ENCODE measurements at regions not wholly inside any gene's neighbourhood (a gene's known extent, or its start where the extent isn't known, plus 50 kb on each side); places are given as distances from the start of the nearest gene placed in this dataset.
"Not testable (repeated sequence)": the region's sequence is repeated elsewhere in the genome, so short reads cannot be mapped to it uniquely, and the experiment has no call there.

GRCh38 chr6:68233623-68234022 is 401.5 kb upstream of the ADGRB3 start:
- DNase-seq, result no peak

DNA sequence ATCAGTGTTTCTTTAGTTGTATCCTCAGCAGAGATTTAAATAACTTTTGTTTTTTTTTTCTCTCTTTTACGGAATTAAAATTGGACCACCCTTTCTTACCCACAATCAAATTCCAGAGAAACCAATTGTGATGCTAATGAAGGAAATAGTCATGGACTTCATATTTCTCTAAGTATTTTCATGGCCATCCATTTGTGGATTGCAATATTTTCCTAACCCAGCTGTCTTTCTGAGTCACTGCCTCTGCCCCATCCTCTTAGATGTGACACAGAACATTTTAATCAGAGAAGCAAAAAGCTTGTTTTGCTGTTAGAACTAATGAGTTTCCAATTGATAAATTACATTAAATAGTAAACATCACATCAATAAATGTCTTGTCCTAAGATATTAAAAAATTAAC is 405.5 kb upstream of the ADGRB3 start:
- no peak for DNase-seq

DNA sequence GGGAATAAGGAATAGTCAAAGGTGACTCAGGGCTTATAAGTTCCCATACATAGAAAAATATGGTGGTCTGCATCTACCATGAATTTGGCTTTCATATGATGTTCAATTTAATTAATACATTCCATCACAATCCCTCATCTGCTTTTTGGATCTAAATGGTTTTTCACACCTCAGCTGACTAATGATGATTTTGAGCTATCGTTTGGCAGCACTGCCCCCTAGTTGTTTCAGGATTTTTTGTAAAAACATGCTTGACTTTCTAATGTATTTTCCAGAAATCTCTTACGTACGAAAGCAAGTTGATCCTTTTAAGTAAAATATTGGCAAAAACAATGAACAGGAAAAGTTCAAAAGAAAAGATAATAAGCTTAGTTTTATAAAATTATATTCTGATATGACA is 408.6 kb upstream of the ADGRB3 start:
- no peak for DNase-seq

- no peak for DNase-seq
Observed at GRCh38 chr6:68225729-68226128, 409.4 kb upstream of the ADGRB3 start.

GRCh38 chr6:68211242-68211795 is 423.8 kb upstream of the ADGRB3 start:
- no peak for DNase-seq

GRCh38 chr6:68207612-68208011 is 427.5 kb upstream of the ADGRB3 start:
- DNase-seq, result not testable (repeated sequence)

DNA sequence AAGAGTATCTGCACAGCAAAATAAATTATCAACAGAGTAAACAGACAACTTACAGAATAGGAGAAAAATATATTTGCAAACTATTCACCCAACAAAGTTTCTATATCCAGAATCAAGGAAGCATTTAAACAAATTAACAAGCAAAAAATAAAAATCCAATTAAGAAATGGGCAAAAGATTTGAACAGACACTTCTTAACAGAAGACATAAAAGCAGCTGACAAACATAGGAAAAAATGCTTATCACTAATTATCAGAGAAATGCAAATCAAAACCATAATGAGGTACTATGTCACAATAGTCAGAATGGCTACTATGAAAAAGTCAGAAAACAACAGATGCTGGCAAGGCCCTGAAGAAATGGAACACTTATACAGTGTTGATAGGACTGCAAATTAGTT is 434.2 kb upstream of the ADGRB3 start:
- no peak for DNase-seq

- DNase-seq, result no peak
Observed at GRCh38 chr6:68197356-68197755, 437.7 kb upstream of the ADGRB3 start.

GRCh38 chr6:68196645-68197044 is 438.4 kb upstream of the ADGRB3 start:
- DNase-seq, result no peak

DNA sequence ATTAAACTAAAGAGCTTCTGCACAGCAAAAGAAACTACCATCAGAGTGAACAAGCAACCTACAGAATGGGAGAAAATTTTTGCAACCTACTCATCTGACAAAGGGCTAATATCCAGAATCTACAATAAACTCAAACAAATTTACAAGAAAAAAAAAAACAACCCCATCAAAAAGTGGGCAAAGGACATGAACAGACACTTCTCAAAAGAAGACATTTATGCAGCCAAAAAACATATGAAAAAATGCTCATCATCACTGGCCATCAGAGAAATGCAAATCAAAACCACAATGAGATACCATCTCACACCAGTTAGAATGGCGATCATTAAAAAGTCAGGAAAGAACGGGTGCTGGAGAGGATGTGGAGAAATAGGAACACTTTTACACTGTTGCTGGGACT is 439.3 kb upstream of the ADGRB3 start:
- not testable (repeated sequence) for DNase-seq

DNA sequence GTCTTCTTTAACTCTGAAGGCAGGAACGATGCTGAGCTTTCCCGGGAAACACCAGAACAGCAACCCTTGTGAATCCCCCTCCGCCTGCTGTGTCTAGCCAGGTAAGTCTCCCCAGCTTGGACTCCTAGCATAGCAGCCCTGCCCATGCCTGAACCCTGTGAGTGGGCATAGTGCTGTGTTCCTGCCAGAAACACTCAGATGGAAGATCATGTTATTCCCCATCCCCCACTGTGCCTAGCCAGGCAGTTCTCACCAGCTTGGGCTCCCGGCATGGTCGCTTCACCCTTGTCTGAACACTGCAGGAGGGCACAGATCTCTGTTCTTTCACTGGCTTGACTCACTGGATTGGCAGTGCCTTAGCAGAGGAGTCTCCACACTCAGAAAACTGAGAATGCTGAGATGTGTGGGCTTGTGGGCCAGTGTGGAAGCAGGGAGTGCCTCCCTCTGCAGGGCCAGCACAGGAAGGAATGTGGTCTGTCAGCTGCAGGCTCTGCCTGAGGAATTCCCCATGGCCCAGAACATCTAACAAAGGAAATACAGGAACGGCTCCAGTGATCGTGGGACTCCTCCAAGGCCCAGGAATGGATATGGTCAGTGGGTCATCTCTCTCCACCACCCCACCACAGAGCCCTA is 440.1 kb upstream of the ADGRB3 start:
- DNase-seq, result no peak

DNA sequence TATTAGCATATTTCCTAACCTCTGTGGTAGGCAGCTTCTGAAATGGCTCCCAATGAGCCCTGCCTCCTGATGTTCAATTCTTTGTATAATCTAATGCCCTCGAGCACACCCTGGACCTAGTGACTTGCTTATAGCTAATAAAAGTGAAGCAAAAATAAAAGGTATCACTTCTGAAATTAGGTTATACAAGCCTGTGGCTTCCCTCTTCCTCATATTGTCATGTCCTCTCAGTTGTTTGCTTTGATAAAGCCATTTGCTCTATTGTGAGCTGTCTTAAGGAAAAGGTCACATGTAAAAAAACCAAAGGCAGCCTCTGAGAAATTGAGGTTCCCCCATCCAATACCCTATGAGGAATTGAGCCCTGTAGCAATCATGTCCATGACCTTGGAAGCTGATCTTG is 442.1 kb upstream of the ADGRB3 start:
- DNase-seq, result no peak

DNA sequence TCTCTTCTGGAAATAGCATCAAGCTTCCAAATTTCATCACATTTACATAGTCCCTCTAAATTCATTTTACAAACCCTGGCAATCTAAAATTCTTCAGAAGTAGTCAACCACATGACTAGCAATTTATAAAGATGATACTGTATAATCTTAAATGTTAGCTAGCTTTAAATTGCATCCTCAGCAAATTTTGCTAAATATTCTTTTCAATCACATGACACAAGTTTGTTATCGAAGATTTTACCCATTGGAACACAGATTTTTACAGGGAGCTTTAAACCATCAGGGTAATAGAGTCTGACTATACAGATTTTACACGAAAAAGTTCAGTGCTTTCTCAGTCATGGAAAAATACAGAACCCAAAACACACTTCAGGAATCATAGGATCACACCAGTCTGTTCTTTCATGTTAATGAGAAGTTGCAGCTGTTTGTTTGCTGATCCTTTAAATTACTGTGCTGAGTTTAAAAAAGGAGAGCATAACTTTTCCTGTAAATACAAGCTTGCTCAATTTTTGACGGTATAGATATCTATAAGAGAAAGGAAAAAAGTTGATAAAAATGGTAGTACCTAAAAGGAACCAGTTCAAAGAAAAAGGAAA is 445.8 kb upstream of the ADGRB3 start:
- no peak for DNase-seq

GRCh38 chr6:68186870-68187269 is 448.2 kb upstream of the ADGRB3 start:
- no peak for DNase-seq

GRCh38 chr6:68182386-68182785 is 452.7 kb upstream of the ADGRB3 start:
- no peak for DNase-seq

DNA sequence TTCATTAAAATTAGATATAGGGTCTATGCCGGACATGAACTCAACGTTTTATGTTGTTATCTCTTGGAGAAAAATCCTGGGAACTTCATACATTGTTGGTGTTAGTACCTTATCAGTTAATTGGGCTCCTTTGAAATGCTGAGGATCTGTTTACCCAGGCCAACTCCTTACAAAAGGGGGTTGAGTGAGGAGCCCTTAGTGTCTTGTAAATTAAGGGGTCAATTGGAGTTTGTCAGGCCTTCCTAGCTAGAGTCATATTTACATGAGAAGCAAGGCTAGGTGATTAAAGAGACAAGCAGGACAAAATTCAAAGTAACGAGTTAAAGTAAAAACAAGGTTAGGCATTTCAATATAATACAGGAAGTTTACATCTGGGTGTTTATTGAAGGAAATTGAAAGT is 454.1 kb upstream of the ADGRB3 start:
- not testable (repeated sequence) for DNase-seq

GRCh38 chr6:68173616-68174015 is 461.5 kb upstream of the ADGRB3 start:
- DNase-seq, result no peak

GRCh38 chr6:68169922-68170321 is 465.2 kb upstream of the ADGRB3 start:
- no peak for DNase-seq

GRCh38 chr6:68167604-68168003 is 467.5 kb upstream of the ADGRB3 start:
- DNase-seq, result no peak

DNA sequence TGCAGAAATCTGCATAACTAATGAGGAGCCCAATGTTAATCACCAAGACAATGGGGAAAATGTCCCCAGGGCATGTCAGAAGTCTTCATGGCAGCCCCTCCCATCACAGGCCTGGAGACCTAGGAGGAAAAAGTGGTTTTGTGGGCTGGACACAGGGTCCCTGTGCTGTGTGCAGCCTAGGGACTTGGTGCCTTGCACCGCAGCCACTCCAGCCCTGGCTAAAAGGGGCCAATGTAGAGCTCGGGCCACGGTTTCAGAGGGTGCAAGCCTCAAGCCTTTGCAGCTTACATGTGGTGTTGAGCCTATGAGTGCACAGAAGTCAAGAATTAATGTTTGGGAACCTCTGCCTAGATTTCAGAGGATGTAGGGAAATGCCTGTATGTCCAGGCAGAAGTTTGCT is 474.3 kb upstream of the ADGRB3 start:
- not testable (repeated sequence) for DNase-seq

GRCh38 chr6:68160348-68160747 is 474.7 kb upstream of the ADGRB3 start:
- no peak for DNase-seq

GRCh38 chr6:68159433-68159832 is 475.6 kb upstream of the ADGRB3 start:
- DNase-seq, result no peak

- no peak for DNase-seq
Observed at GRCh38 chr6:68158256-68158655, 476.8 kb upstream of the ADGRB3 start.

DNA sequence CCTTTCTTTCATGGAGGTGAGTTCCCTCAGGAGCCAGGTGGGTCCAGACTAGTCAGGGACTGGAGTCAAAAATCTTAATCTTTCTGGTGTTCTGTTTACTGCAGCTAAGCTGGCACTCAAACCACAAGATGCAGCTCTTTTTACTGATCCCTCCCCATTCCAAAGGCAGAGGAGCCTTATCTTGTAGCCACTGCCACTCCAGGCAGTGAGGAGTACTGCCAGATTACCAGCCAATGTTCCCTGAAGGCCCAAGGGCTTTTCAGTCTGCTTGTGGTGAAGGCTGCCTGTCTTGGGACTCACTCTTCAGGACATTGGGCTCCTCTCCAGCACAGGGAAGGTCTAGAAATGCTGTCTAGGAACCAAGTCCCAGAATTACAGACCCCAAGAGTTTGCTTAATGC is 490.4 kb upstream of the ADGRB3 start:
- no peak for DNase-seq

DNA sequence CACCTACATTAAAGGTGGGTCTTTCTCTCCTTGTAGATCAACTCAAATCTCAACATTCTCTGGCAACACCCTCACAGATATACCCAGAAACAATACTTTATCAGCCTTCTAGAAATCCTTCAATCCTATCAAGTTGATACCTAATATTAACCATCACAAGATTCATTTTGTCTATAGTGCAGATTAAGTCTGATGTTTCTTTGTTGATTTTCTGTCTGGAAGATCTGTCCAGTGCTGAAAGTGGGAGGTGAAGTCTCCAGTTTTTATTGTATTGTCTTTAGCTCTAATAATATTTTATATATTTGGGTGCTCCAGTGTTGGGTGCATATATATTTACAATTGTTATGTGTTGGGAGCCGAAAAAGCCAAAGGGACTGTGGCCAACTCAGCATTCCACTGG is 493.9 kb upstream of the ADGRB3 start:
- DNase-seq, result no peak

Measured in CD4-positive, alpha-beta T cell treated with Interleukin-12 subunit alpha and Interleukin-12 subunit beta, for 1 hour (primary cell).